Endothelial cell (in vitro differentiated cells): ENCODE measurements at regions not wholly inside any gene's neighbourhood (a gene's known extent, or its start where the extent isn't known, plus 50 kb on each side); places are given as distances from the start of the nearest gene placed in this dataset.

Source experiments
- DNase-seq: peaks from one replicate; pipeline ENCODE4 v3.0.0; 2021; ENCODE audit warnings: low spot score
- H3K27ac Mint-ChIP-seq: one replicate; pipeline ENCODE4 v1.8.0; 2021; ENCODE audit warnings: mixed read lengths, inconsistent platforms; ENCODE audit not compliant: unreplicated experiment
- H3K27me3 Mint-ChIP-seq: one replicate; pipeline ENCODE4 v1.8.0; 2021; ENCODE audit warnings: mild to moderate bottlenecking, moderate library complexity, mixed read lengths, inconsistent platforms; ENCODE audit not compliant: unreplicated experiment
- H3K36me3 Mint-ChIP-seq: one replicate; pipeline ENCODE4 v1.8.0; 2021; ENCODE audit warnings: mild to moderate bottlenecking, low read depth, mixed read lengths, inconsistent platforms; ENCODE audit not compliant: unreplicated experiment
- H3K4me1 Mint-ChIP-seq: one replicate; pipeline ENCODE4 v1.8.0; 2021; ENCODE audit warnings: mild to moderate bottlenecking, mixed read lengths, inconsistent platforms; ENCODE audit not compliant: unreplicated experiment
- H3K4me3 Mint-ChIP-seq: one replicate; pipeline ENCODE4 v1.8.0; 2021; ENCODE audit warnings: mild to moderate bottlenecking, mixed read lengths, inconsistent platforms; ENCODE audit not compliant: unreplicated experiment
- H3K9me3 Mint-ChIP-seq: one replicate; pipeline ENCODE4 v1.8.0; 2021; ENCODE audit warnings: mixed read lengths, inconsistent platforms; ENCODE audit not compliant: unreplicated experiment
- CTCF ChIP-seq: fragments of 200-600 bp; sonication (generic); IDR thresholded peaks from one replicate; pipeline ENCODE4 v1.5.0; 2021; ENCODE audit warnings: antibody characterized with exemption; ENCODE audit not compliant: unreplicated experiment

GRCh38 chr5:51652980-51653379, 269.7 kb downstream of the ISL1 start:
- no peak overlapping the region for H3K4me3 Mint-ChIP-seq
- H3K27ac Mint-ChIP-seq, result no peak overlapping the region
- no peak for DNase-seq
- peaks cover 1% of the 10 kb centered on the region for H3K27me3 Mint-ChIP-seq
- no peaks in the 10 kb centered on the region for H3K36me3 Mint-ChIP-seq
- H3K4me1 Mint-ChIP-seq, result no peaks in the 10 kb centered on the region
- H3K9me3 Mint-ChIP-seq, result no peaks in the 10 kb centered on the region
- TF ChIP-seq CTCF, result no peak

GRCh38 chr5:51657340-51658240, 274.3 kb downstream of the ISL1 start:
- no peak for DNase-seq
- H3K9me3 Mint-ChIP-seq, result no peaks in the 10 kb centered on the region
- H3K27me3 Mint-ChIP-seq, result peaks cover 1% of the 10 kb centered on the region
- no peak for TF ChIP-seq CTCF
- H3K27ac Mint-ChIP-seq, result no peak overlapping the region
- no peaks in the 10 kb centered on the region for H3K4me1 Mint-ChIP-seq
- H3K4me3 Mint-ChIP-seq, result no peak overlapping the region
- H3K36me3 Mint-ChIP-seq, result no peaks in the 10 kb centered on the region

DNA sequence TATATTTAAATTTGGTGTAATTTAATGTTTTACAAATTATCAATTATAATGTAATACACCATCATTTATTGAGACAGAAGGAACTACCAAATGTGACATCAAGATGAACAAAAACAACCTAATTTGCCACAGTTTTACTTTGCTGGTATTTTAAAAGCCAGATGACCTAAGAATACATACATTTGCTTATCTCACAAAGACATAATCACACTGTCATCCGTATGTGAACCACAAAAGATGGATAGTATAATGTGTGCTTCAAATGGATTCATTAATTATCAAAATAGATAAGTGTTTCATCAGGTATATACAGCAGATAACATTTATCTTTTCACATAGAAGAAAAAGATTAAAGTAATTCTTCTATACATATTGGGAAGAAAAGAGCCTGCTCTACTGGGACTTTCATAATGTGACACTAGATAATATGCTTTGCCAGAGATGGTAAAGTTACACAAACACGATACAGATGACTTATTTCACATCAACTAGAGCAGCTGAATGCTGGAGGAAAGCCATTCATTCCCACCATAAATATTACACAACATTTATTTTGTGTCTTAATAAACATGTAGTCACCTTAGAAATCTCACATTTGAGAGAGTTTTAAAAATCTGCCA, 278.5 kb downstream of the ISL1 start:
- TF ChIP-seq CTCF, result no peak
- Mint-ChIP-seq H3K27me3 (peaks cover 1% of the 10 kb centered on the region), H3K4me3 (no peak overlapping the region), H3K4me1 (no peaks in the 10 kb centered on the region), H3K27ac (no peak overlapping the region), H3K36me3 (no peaks in the 10 kb centered on the region), H3K9me3 (no peaks in the 10 kb centered on the region)
- DNase-seq, result no peak

DNA sequence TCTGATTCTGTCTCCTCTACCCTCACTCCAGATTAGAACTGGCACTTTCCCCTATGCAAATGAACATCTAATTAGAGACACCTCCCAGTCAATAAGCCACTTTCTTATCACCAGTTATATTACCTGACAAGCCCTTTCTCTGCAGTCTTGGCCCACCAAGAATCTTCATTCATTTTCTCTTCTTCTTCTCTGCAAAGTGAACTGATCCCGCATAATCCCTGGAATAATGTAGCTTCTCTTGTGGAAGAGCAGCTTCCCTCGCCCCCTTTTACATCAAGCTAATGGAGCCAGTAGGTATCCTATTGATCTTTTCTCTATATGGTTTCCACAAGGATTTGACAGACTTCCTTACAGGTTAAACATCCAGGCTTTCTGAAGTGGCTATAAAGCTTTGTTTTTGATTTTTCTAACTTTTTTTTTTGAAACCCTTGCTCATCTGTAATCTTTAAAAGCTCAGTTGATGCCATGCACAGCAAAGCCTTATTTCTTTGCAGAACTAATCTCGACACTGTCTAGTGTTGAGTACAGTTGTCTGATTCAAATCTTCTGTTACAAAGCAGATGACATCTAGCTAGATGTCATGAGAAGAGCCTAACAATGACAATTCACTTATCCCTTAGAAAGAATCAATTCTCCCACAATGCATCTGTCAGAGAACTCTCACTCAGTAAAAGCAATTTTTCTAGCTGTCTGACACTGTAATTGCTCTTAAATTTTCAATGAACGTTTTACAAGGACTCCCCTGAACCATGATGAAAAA, 281.4 kb downstream of the ISL1 start:
- Mint-ChIP-seq H3K27ac (no peak overlapping the region), H3K4me3 (no peak overlapping the region), H3K9me3 (no peaks in the 10 kb centered on the region), H3K4me1 (no peaks in the 10 kb centered on the region), H3K36me3 (no peaks in the 10 kb centered on the region), H3K27me3 (no peaks in the 10 kb centered on the region)
- TF ChIP-seq CTCF, result no peak
- no peak for DNase-seq
